MG63 (cell line): ENCODE measurements at regions not wholly inside any gene's neighbourhood (a gene's known extent, or its start where the extent isn't known, plus 50 kb on each side); places are given as distances from the start of the nearest gene placed in this dataset.
"Not testable (repeated sequence)": the region's sequence is repeated elsewhere in the genome, so short reads cannot be mapped to it uniquely, and the experiment has no call there.

Source experiments
- DNase-seq: peaks from one replicate; pipeline ENCODE4 v3.0.0-alpha.2; 2020
- H3K27me3 ChIP-seq: fragments of 250-450 bp; sonication (Bioruptor Pico); 2 replicates; pipeline ENCODE4 v1.5.1; 2020; ENCODE audit warnings: mild to moderate bottlenecking, moderate library complexity
- H3K36me3 ChIP-seq: fragments of 250-450 bp; sonication (Bioruptor Pico); 2 replicates; pipeline ENCODE4 v1.5.1; 2020; ENCODE audit warnings: mild to moderate bottlenecking, moderate library complexity
- H3K4me3 ChIP-seq: fragments of 250-450 bp; sonication (Bioruptor Pico); 2 replicates; pipeline ENCODE4 v1.5.1; 2020; ENCODE audit warnings: mild to moderate bottlenecking, moderate library complexity
- H3K9me3 ChIP-seq: fragments of 250-450 bp; sonication (Bioruptor Pico); 2 replicates; pipeline ENCODE4 v1.5.1; 2020; ENCODE audit warnings: mild to moderate bottlenecking, moderate library complexity

- no peaks in the 10 kb centered on the region for H3K36me3 ChIP-seq
- H3K4me3 ChIP-seq, result no peak overlapping the region
- H3K27me3 ChIP-seq, result no peaks in the 10 kb centered on the region
- no peaks in the 10 kb centered on the region for H3K9me3 ChIP-seq
- DNase-seq, result no peak
These were observed 98.3 kb downstream of the SOX4 start for GRCh38 chr6:21691685-21692346.

DNA sequence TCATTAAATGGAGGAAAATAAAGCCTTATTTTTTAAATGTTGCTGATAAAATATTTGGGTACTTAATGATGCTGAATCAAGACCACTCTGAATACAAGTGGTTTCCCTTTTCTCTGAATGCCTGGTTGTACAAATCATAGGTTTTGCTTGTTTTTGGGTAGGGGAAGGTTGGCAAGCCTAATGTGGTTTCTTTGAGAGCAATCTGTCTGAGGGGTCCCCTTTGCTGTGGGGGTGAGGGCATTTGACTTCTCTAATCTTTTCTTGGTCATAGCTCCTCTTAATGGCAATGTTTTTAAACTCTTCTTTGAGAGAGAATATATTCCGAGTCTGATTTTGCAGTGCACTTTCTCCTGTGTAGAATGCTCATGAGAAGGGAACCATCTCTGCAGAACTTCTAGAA lies 99.2 kb downstream of the SOX4 start:
- Histone ChIP-seq H3K27me3 (no peaks in the 10 kb centered on the region), H3K36me3 (no peaks in the 10 kb centered on the region), H3K9me3 (no peaks in the 10 kb centered on the region), H3K4me3 (no peak overlapping the region)
- no peak for DNase-seq

GRCh38 chr6:21694168-21694567 lies 100.6 kb downstream of the SOX4 start:
- Histone ChIP-seq H3K9me3 (no peaks in the 10 kb centered on the region), H3K36me3 (no peaks in the 10 kb centered on the region)
- no peak for DNase-seq

GRCh38 chr6:21707524-21708319 lies 114.2 kb downstream of the SOX4 start:
- no peak for DNase-seq
- H3K4me3 ChIP-seq, result no peak overlapping the region
- no peaks in the 10 kb centered on the region for H3K27me3 ChIP-seq
- H3K9me3 ChIP-seq, result no peaks in the 10 kb centered on the region
- no peaks in the 10 kb centered on the region for H3K36me3 ChIP-seq

More at GRCh38 chr6:21694168-21694567, 100.6 kb downstream of the SOX4 start:
- Histone ChIP-seq H3K4me3 (no peak overlapping the region), H3K27me3 (no peaks in the 10 kb centered on the region)

- DNase-seq, result no peak
- Histone ChIP-seq H3K27me3 (no peaks in the 10 kb centered on the region), H3K36me3 (no peaks in the 10 kb centered on the region), H3K4me3 (no peak overlapping the region), H3K9me3 (no peaks in the 10 kb centered on the region)
These were observed 114.7 kb downstream of the SOX4 start for GRCh38 chr6:21708320-21708580.

DNA sequence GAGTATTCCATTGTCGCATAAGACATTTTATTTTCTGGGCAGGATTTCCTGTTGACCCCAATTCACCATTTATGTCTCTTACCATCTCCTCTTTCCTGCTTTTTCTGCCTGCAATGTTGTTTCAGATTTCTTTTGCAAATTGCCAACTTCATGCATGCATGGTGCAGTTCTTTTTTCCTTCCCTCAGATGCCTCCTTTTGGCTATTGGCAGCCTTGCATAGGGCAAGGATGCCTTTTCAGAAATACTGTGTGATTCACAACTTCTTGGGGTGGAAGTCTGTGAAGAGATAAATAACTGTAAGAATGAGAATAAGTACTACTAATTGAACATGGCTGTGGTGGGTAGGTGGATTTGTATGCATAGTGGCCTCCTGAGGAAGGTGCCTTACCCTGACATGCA lies 116.7 kb downstream of the SOX4 start:
- H3K36me3 ChIP-seq, result no peaks in the 10 kb centered on the region
- H3K9me3 ChIP-seq, result no peaks in the 10 kb centered on the region
- no peak for DNase-seq
- no peaks in the 10 kb centered on the region for H3K27me3 ChIP-seq
- H3K4me3 ChIP-seq, result no peak overlapping the region

DNA sequence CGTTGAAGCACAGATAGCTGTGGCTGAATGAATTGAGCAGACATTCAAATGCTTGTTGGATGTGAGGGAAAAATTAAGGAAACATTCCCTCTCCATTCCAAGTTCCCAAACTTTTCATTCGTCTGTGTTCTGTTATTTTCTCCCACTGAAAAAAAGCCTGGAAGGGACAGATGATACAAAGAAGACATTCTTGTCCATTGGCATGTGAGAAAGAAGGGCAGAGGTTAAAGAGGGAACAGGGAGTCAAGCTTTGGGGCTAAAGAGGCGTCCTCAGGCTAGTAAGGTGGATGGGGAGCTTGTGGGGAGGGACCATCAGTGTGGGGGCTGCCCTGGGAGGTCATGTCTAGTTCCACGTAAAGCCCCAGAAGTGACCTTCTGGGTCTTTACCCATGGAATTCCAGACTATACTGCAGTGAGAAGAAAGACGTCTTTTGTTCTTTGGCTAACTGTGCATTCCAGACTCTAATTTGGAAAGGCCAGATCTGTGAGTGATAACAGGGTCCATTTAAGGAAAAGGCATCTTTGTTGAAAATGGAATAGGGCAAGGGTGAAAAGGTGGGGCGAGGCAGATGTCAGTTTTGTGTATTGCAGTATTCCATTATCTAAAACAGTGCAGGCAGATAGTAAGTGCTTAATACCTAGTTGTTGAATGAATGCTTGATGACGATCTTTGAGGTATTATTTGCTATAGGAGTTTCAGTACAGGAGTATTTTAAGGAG lies 117.5 kb downstream of the SOX4 start:
- Histone ChIP-seq H3K9me3 (no peaks in the 10 kb centered on the region), H3K27me3 (no peaks in the 10 kb centered on the region), H3K36me3 (no peaks in the 10 kb centered on the region), H3K4me3 (no peak overlapping the region)
- DNase-seq, result no peak

- no peaks in the 10 kb centered on the region for H3K9me3 ChIP-seq
- no peaks in the 10 kb centered on the region for H3K27me3 ChIP-seq
- DNase-seq, result no peak
- H3K36me3 ChIP-seq, result no peaks in the 10 kb centered on the region
- no peak overlapping the region for H3K4me3 ChIP-seq
These were observed 118.7 kb downstream of the SOX4 start for GRCh38 chr6:21712213-21712612.

- DNase-seq, result no peak
These were observed 119.9 kb downstream of the SOX4 start for GRCh38 chr6:21713481-21713880.

GRCh38 chr6:21715180-21715579 lies 121.6 kb downstream of the SOX4 start:
- no peak overlapping the region for H3K4me3 ChIP-seq

More at GRCh38 chr6:21713481-21713880, 119.9 kb downstream of the SOX4 start:
- Histone ChIP-seq H3K4me3 (no peak overlapping the region), H3K9me3 (no peaks in the 10 kb centered on the region), H3K27me3 (no peaks in the 10 kb centered on the region), H3K36me3 (no peaks in the 10 kb centered on the region)

GRCh38 chr6:21722510-21722909 lies 129.0 kb downstream of the SOX4 start:
- H3K4me3 ChIP-seq, result no peak overlapping the region
- H3K9me3 ChIP-seq, result no peaks in the 10 kb centered on the region
- no peaks in the 10 kb centered on the region for H3K36me3 ChIP-seq
- DNase-seq, result no peak
- H3K27me3 ChIP-seq, result no peaks in the 10 kb centered on the region

More at GRCh38 chr6:21715180-21715579, 121.6 kb downstream of the SOX4 start:
- no peaks in the 10 kb centered on the region for H3K36me3 ChIP-seq
- no peaks in the 10 kb centered on the region for H3K9me3 ChIP-seq
- DNase-seq, result no peak
- H3K27me3 ChIP-seq, result no peaks in the 10 kb centered on the region

- no peak overlapping the region for H3K4me3 ChIP-seq
- H3K9me3 ChIP-seq, result no peaks in the 10 kb centered on the region
- no peak for DNase-seq
These were observed 133.1 kb downstream of the SOX4 start for GRCh38 chr6:21726676-21727075.

DNA sequence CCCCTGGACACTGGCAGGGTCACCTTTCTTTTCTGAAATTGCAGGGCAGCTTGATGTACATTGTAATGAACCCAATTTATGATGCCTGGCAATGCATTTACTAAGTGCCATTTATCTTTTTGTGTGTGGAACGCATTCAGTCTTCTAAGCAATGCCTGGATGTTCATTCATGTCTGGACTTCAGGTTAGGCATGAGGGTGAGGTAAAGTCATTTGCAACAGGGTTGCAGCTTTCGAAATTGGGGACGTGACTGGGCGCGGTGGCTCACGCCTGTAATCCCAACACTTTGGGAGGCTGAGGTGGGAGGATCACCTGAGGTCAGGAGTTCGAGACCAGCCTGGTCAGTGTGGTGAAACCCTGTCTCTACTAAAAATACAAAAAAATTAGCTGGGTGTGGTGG lies 134.6 kb downstream of the SOX4 start:
- no peak overlapping the region for H3K4me3 ChIP-seq
- no peak for DNase-seq
- H3K27me3 ChIP-seq, result no peaks in the 10 kb centered on the region

More at GRCh38 chr6:21726676-21727075, 133.1 kb downstream of the SOX4 start:
- no peaks in the 10 kb centered on the region for H3K27me3 ChIP-seq
- no peaks in the 10 kb centered on the region for H3K36me3 ChIP-seq

GRCh38 chr6:21729431-21729830 lies 135.9 kb downstream of the SOX4 start:
- Histone ChIP-seq H3K36me3 (no peaks in the 10 kb centered on the region), H3K9me3 (no peaks in the 10 kb centered on the region), H3K4me3 (no peak overlapping the region), H3K27me3 (no peaks in the 10 kb centered on the region)
- DNase-seq, result no peak

More for the DNA sequence above, 134.6 kb downstream of the SOX4 start:
- H3K9me3 ChIP-seq, result no peaks in the 10 kb centered on the region
- H3K36me3 ChIP-seq, result no peaks in the 10 kb centered on the region

- Histone ChIP-seq H3K4me3 (no peak overlapping the region), H3K27me3 (no peaks in the 10 kb centered on the region), H3K36me3 (no peaks in the 10 kb centered on the region), H3K9me3 (no peaks in the 10 kb centered on the region)
- no peak for DNase-seq
These were observed 137.0 kb downstream of the SOX4 start for GRCh38 chr6:21730533-21730932.

- no peaks in the 10 kb centered on the region for H3K9me3 ChIP-seq
- DNase-seq, result no peak
- no peak overlapping the region for H3K4me3 ChIP-seq
- H3K36me3 ChIP-seq, result no peaks in the 10 kb centered on the region
- no peaks in the 10 kb centered on the region for H3K27me3 ChIP-seq
These were observed 138.0 kb downstream of the SOX4 start for GRCh38 chr6:21731411-21732031.

- H3K36me3 ChIP-seq, H3K27me3 ChIP-seq, DNase-seq, H3K4me3 ChIP-seq, H3K9me3 ChIP-seq: not testable (repeated sequence)
These were observed 138.6 kb downstream of the SOX4 start for GRCh38 chr6:21732032-21732730.
